ENCODE measurements at regions not wholly inside any gene's neighbourhood (a gene's known extent, or its start where the extent isn't known, plus 50 kb on each side); places are given as distances from the start of the nearest gene placed in this dataset.
"Not testable (repeated sequence)": the region's sequence is repeated elsewhere in the genome, so short reads cannot be mapped to it uniquely, and the experiment has no call there.

GRCh38 chr15:88995449-88995848 is 82.3 kb upstream of the MFGE8 start:
- H3K27ac ChIP-seq = no peak overlapping the region
- no peak for TF ChIP-seq CTCF (conservative IDR thresholded peaks at IDR 0.05)

- TF ChIP-seq CTCF (conservative IDR thresholded peaks at IDR 0.05) = no peak
- H3K27ac ChIP-seq = no peak overlapping the region
These were observed 84.4 kb upstream of the MFGE8 start for GRCh38 chr15:88997531-88997930.

GRCh38 chr15:88998980-88999713 is 86.0 kb upstream of the MFGE8 start:
- TF ChIP-seq CTCF (conservative IDR thresholded peaks at IDR 0.05) = no peak
- H3K27ac ChIP-seq = no peak overlapping the region

GRCh38 chr15:89001708-89002275 is 86.5 kb upstream of the ABHD2 start:
- H3K27ac ChIP-seq = not testable (repeated sequence)

GRCh38 chr15:89002281-89002761 is 85.9 kb upstream of the ABHD2 start:
- no peak overlapping the region for H3K27ac ChIP-seq
- no peak for TF ChIP-seq CTCF (conservative IDR thresholded peaks at IDR 0.05)

GRCh38 chr15:89002830-89003229 is 85.4 kb upstream of the ABHD2 start:
- TF ChIP-seq CTCF (conservative IDR thresholded peaks at IDR 0.05) = no peak
- no peak overlapping the region for H3K27ac ChIP-seq

GRCh38 chr15:89003865-89004725 is 84.2 kb upstream of the ABHD2 start:
- TF ChIP-seq CTCF (conservative IDR thresholded peaks at IDR 0.05) = no peak; the same call in 1 of the 2 replicates

More at GRCh38 chr15:89003865-89004725, 84.2 kb upstream of the ABHD2 start:
- no peak overlapping the region for H3K27ac ChIP-seq

Measured in VCaP (cell line).